NCI-H2171 treated with DMSO at 0.1 percent for 48 hours (cell line): ENCODE measurements at regions not wholly inside any gene's neighbourhood (a gene's known extent, or its start where the extent isn't known, plus 50 kb on each side); places are given as distances from the start of the nearest gene placed in this dataset.

Experiments
- DNase-seq: peaks from one replicate; lab custom pipeline; 2025; lab: John Stamatoyannopoulos, UW

DNA sequence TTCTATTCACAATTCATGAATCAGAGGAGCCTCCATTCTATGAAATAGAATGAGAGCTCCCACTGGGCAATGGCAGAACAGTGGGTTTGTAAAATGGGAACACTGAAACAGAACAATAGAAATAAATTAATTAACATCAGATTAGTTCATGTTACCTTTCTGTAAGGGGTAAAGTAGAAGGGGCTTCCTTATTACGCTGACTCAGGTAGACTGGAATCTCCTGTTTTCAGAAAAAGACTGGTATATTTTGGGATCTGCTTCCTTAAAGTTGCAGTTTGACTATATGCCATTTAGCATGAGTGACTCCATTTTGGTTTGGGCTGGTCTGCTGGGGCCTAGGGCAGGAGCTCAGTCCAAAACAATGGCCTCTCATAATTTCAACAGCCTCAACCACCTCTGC is 52.8 kb upstream of the ZFAND3 start:
- no peak for DNase-seq

DNA sequence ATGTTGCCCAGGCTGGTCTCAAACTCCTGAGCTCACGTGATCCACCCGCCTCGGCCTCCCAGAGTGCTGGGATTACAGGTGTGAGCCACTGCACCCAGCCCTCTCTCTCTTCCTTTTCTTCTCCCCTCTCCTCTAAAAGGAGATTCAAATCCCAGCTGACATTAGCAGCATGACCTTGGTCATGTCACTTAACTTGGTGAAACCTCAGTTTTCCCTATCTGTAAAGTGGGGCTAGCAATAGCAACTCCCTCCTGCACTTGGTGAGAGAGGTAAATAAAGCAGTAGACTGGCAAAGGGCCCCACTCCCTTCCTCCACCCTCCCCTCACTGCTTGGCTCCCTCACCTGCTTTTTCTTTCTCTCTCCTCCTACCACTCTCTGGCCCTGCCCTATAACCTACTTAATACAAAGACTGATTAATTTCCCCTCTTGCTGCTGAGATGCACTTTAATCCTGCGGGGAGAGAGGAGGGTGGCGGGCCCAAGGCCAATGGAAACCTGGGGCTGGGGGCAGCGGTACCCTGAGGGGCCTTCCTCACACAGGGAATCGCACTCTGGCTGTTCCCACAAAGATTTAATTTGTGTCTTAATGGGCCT is 54.2 kb upstream of the ZFAND3 start:
- DNase-seq: no peak

DNA sequence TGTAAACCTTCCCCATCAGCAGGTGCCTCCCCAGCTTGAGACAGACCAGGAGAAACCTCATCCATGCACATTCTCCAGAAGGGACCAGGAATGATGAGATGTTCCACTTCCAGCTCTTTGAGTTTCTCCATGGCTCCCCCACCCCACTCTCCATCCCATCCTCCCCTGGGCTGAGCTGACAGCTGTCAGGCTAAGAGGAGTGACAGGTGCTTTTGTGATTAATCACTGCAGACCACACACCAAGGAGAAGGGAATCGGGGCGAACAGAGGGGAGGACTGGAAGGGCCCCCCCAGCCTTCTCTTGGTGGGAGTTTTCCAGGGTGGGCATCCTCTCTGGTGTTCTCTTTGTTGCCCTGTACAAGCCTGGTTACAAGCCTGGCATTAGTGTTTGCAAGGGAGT is 56.1 kb upstream of the ZFAND3 start:
- DNase-seq: peak; percentile 23

DNA sequence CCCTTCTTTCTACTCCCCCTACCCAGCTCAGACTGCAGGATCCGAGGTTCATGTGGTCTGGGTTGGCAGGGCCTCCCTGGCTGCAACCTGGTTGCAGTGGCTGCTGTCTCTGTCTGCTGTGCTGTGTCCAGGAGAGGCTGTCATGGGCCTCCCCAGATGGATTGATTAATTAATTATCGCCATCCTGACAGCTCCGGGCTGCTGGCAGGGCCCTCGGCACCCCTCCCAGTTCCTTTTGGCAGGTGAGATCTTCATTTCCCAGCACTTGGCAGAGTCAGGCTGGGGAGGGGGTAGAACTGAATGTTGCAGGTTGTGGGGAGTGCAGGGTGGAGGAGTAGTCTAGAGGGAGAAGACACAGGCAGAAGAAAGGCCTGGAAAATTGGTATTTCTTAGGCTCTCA is 56.7 kb upstream of the ZFAND3 start:
- DNase-seq: no peak

DNA sequence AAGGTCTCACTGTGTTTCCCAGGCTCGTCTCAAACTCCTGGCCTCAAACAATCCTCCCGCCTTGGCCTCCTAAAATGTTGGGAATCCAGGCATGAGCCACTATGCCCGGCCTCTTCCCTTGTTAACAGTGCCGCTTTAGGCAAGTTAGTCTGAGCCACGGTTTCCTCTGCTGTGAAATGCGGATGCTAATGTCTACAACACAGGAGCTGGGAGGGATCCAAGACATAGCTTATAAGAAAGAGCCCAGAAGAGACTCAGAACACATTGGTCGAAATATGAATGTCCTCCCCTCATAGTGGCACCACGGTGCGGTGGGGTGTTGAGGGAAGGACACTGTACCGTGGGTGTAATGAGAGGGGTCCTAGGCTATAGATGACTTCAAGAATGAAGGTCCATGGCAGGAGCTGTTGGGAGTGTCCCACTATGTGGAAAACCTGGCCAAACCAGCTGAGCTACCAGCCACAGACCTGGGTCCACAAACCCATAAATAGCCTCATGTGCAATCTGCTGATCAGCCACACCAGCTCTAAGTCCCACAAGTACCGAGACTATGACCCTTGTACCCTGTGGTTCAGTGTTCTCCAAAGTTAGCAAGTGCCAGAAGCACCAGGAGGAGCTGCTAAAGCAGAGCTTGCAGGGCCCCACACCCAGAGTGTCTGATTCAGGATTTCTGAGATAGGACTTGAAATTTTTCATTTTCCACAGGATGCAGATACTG is 57.8 kb upstream of the ZFAND3 start:
- DNase-seq: no peak

DNA sequence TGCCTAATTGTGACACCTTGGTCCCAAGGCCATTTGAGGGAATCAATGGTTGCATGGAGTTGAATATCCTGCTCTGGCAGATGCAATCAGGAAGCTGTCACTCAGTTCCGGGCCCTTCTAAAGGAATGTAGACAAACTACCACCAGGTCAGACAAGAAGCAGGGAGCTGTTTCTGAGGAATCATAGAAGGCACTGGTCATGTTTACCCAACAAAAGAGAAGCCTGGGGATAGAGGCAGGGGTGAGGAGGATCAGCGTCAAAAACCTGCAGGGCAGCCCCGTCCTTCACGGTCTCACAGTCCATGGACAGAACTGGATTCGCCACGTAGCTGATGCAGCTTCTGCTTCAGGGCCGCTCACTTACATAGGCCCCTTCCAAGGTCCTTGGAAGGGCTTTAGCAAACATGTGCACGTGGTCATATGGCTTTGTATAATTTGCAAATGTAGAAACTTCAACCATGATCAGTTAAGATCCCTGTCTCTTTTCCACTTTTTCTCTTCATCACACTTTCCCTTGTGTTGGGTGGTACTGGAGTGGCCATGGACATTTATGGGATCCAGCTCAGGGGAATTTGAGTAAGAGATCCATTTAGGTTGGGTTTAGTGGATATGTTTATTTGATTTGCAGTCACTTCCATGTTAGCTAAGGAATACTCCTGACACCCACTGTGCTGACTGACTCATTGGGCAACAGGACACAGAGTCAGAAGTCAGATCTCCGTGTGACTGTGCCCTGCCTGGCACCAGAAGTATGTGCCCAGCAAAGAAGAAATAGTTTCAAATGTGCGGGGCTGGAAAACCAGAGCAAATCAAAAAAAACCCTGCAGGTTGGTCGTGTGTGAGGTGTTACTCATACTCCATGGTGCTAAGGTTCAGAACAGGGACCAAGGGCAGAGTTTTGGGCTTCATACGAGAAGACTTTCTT is 60.0 kb upstream of the ZFAND3 start:
- no peak for DNase-seq

DNA sequence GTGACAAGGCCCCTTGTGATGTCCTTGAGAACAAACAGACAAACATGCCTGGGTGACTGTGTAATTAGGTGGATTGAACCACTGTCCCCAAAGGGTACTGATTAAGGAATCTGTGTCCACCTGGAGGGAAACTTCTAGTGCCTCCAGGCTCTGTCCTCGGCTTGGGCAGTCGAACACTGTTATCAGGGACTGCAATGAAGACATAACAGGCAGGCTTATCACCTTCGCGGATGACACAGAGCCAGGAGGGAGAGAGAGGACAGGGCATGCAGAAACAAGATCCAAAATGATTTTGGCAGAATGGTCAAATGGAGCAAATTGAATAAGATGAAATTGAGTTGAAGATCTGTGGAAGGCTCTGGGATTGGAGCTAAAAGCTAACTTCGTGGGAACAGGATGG is 60.9 kb upstream of the ZFAND3 start:
- no peak for DNase-seq

DNA sequence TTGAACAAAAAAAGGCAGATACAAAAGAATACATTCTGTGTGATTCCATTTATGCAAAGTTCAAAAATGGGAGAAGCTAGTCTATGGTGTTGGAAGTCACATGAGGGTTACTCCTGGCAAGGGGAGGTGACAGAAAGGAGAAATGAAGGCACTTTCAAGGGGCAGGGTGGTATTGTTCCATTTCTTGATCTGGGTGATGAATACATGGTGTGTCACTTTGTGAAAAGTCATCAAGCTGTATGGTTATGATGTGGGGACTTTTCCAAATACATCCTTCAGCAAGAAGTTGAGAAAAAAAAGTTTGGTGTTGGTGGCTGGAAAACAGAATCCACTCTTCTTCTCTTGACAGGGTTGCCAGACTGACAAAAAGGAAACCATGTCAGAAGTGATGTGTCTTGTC is 60.6 kb upstream of the MDGA1 start:
- DNase-seq: no peak

DNA sequence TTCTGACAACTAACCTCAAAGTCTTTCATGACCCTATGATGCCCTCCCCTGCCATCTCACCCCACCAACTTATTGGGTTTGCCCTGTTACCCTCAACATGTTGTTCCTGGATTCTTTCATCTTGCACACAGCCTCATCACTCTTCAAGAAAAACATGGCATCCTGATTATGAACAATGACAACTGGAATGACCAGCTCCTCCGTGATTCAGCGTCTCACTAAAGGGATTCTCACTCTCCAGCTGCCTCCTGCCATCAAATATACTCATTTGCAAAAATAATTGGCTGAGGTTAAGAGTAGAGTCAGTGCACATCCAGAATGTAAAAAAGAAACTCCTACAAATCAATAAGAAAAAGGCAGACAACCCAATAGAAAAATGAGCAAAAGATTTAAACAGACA is 59.7 kb upstream of the MDGA1 start:
- no peak for DNase-seq

DNA sequence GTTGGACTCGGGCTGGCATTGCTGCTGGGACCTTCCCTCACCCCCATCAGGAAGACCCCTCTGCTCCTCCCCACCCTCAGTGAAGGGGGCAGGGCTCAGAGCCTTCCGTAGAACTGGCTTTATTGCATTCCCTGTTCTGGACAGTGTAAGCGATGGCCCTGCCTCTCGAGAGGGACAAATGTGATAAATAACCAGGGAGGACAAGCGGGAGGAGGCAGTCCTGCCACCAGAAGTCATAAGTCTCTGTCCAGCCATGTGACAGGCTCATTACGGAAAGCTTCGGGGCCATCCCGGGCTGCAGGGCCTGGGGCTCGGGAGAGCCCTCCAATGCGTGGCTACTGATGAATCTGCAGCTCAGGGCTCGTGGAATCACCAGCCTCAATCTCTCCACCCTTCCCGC is 58.5 kb upstream of the MDGA1 start:
- no peak for DNase-seq

DNA sequence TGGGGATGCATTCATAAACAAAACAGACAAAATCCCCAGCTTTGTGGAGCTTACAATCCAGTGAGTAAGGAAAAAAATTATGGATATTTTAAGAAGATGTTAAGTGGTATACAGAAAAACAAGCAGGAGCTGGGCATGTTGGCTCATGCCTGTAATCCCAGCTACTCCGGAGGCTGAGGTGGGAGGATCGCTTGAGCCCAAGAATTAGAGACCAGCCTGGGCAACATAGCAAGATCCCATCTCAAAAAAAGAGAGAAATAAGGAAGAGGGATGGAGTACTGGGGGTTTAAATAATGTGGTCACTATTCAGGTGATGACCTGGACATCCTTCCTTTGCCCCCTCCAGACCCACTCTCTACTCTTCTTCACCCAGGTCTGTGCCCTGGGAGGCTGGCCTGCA is 55.0 kb upstream of the MDGA1 start:
- DNase-seq: no peak

DNA sequence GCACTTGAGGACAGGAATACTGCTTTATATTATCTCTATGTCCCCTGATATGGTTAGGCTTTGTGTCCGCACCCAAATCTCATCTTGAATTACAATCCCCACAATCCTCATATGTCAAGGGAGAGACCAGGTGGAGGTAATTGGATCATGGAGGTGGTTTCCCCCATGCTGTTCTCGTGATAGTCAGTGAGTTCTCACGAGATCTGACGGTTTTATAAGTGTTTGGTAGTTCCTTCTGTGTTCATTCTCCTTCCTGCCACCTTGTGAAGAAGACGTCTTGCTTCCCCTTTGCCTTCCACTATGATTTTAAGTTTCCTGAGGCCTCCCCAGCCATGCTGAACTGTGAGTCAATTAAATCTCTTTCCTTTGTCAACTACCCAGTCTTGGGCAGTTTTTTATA is 51.7 kb upstream of the MDGA1 start:
- DNase-seq: peak; percentile 47

DNA sequence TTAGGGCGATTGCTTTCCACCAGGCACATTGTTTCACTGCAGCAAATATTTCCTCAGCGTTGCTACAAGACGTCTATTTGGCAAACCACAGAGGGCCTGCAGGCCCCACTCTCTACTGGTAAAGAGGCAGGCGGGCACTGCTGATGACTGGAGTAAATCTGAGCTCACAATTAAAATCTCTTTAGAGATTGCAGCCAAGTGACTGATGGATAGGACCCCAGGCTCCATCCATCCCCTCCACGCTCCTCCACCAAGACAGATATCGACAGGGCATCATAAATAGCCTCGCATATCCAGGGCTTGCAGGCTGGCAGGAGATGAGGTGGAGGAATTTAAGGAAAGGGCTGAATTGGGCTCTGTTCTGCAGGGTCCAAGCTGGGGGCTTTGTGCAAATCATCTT is 50.4 kb upstream of the MDGA1 start:
- no peak for DNase-seq
